Sigmoid colon (tissue), 6 donors: ENCODE measurements at regions not wholly inside any gene's neighbourhood (a gene's known extent, or its start where the extent isn't known, plus 50 kb on each side); places are given as distances from the start of the nearest gene placed in this dataset.

Experiments used
- DNase-seq: peaks from one replicate; pipeline ENCODE4 v3.0.0-alpha.2; 2019
- H3K27ac ChIP-seq, 4 donors: fragments of 200-600 bp; sonication (generic); one replicate each; pipeline ENCODE4 v1.5.1; 2016 to 2019; ENCODE audit warnings: mild to moderate bottlenecking in 1 of 4
- H3K27me3 ChIP-seq, 3 donors: fragments of 200-600 bp; sonication (generic); one replicate each; pipeline ENCODE4 v1.5.1; 2019; ENCODE audit warnings: mild to moderate bottlenecking in 1 of 3
- H3K36me3 ChIP-seq, 4 donors: fragments of 200-600 bp; sonication (generic); one replicate each; pipeline ENCODE4 v1.5.1; 2016 to 2019
- H3K4me1 ChIP-seq, 4 donors: fragments of 200-600 bp; sonication (generic); one replicate each; pipeline ENCODE4 v1.5.1; 2017 to 2019
- H3K4me3 ChIP-seq, 4 donors: fragments of 200-600 bp; sonication (generic); one replicate each; pipeline ENCODE4 v1.5.1; 2017 to 2019; ENCODE audit warnings: mild to moderate bottlenecking in 2 of 4, moderate library complexity in 1 of 4
- H3K9me3 ChIP-seq, 4 donors: fragments of 200-600 bp in 3 of 4; sonication (generic) in 3 of 4; one replicate each; pipeline versions ENCODE4 v1.5.1 to v1.6.1; 2013 to 2019
- CTCF ChIP-seq, 4 experiments: fragments of 450-650 bp in 3 of 4; fragments of 200-600 bp in 1 of 4; IDR thresholded peaks; one replicate each; pipeline ENCODE4 v1.5.1; 2016 to 2019; ENCODE audit warnings: antibody characterized with exemption in 4 of 4, mild to moderate bottlenecking in 3 of 4, moderate library complexity in 2 of 4
- EP300 ChIP-seq, 4 donors: sonication (generic); formaldehyde crosslinking; IDR thresholded peaks; one replicate each; pipeline ENCODE4 v1.6.1; 2017; ENCODE audit warnings: antibody characterized with exemption in 4 of 4
- POLR2A ChIP-seq, 2 donors: fragments of 450-650 bp; IDR thresholded peaks; one replicate each; pipeline ENCODE4 v1.6.1; 2016; ENCODE audit warnings: antibody characterized with exemption in 2 of 2, mild to moderate bottlenecking in 2 of 2, moderate library complexity in 2 of 2
- POLR2AphosphoS5 ChIP-seq, 4 donors: sonication (generic); formaldehyde crosslinking; IDR thresholded peaks; one replicate each; pipeline ENCODE4 v1.6.1; 2017; ENCODE audit warnings: antibody characterized with exemption in 4 of 4
- WGBS, 2 donors: extraction: QIAGEN DNeasy Blood & Tissue Kit; methylation state at CpG; one replicate each; pipeline ENCODE4 v1.1.7; 2013; 5-methylcytosine and 5-hydroxymethylcytosine counted together
- intact Hi-C: fragments of 100-400 bp; cut with DNase I; formaldehyde crosslinking; loops from one replicate; pipeline ENCODE4 v1.15.1; 2023
- donor health status: healthy with polysubstance abuse.
- donor health status: healthy.

- Histone ChIP-seq H3K4me3 (no peak overlapping the region), H3K9me3 (no peaks in the 10 kb centered on the region), H3K27ac (no peak overlapping the region), H3K4me1 (no peaks in the 10 kb centered on the region), H3K27me3 (no peaks in the 10 kb centered on the region), H3K36me3 (no peaks in the 10 kb centered on the region)
- WGBS, 2 donors: 75 to 84% methylated on average over 5 of the region's 5 CpGs
- DNase-seq: no peak
- intact Hi-C loops: no loop called here
- TF ChIP-seq CTCF (IDR thresholded peaks at IDR 0.05) (no peak), EP300 (IDR thresholded peaks at IDR 0.05) (no peak), POLR2AphosphoS5 (IDR thresholded peaks at IDR 0.05) (no peak), POLR2A (IDR thresholded peaks at IDR 0.05) (no peak)
Measured at GRCh38 chr10:130897815-130898214, 413.7 kb downstream of the TCERG1L start.

GRCh38 chr10:130898381-130898780, 413.1 kb downstream of the TCERG1L start:
- intact Hi-C loops: no loop called here
- DNase-seq: no peak
- Histone ChIP-seq H3K4me1 (no peaks in the 10 kb centered on the region), H3K36me3 (no peaks in the 10 kb centered on the region), H3K27me3 (no peaks in the 10 kb centered on the region), H3K27ac (no peak overlapping the region), H3K4me3 (no peak overlapping the region), H3K9me3 (no peaks in the 10 kb centered on the region)
- 68 to 77% methylated on average over 6 of the region's 6 CpGs for WGBS, 2 donors
- TF ChIP-seq POLR2A (IDR thresholded peaks at IDR 0.05): no peak
- no peak for TF ChIP-seq CTCF (IDR thresholded peaks at IDR 0.05)
- no peak for TF ChIP-seq POLR2AphosphoS5 (IDR thresholded peaks at IDR 0.05)
- TF ChIP-seq EP300 (IDR thresholded peaks at IDR 0.05): no peak

- 89 to 91% methylated on average over 12 of the region's 12 CpGs for WGBS, 2 donors
- intact Hi-C loops: no loop called here
- no peaks in the 10 kb centered on the region for H3K9me3 ChIP-seq
- no peak overlapping the region for H3K27ac ChIP-seq
- no peaks in the 10 kb centered on the region for H3K27me3 ChIP-seq
- no peak for DNase-seq
- H3K36me3 ChIP-seq: no peaks in the 10 kb centered on the region
- H3K4me1 ChIP-seq: no peaks in the 10 kb centered on the region
- no peak for TF ChIP-seq POLR2AphosphoS5 (IDR thresholded peaks at IDR 0.05)
- no peak for TF ChIP-seq POLR2A (IDR thresholded peaks at IDR 0.05)
- TF ChIP-seq CTCF (IDR thresholded peaks at IDR 0.05): no peak
- TF ChIP-seq EP300 (IDR thresholded peaks at IDR 0.05): no peak
- H3K4me3 ChIP-seq: no peak overlapping the region
Measured at GRCh38 chr10:130899856-130900255, 411.7 kb downstream of the TCERG1L start.

GRCh38 chr10:130900441-130901160, 410.9 kb downstream of the TCERG1L start:
- H3K4me1 ChIP-seq: no peaks in the 10 kb centered on the region
- intact Hi-C loops: no loop called here
- TF ChIP-seq CTCF (IDR thresholded peaks at IDR 0.05): no peak
- no peak for TF ChIP-seq EP300 (IDR thresholded peaks at IDR 0.05)
- TF ChIP-seq POLR2AphosphoS5 (IDR thresholded peaks at IDR 0.05): no peak
- TF ChIP-seq POLR2A (IDR thresholded peaks at IDR 0.05): no peak
- H3K27me3 ChIP-seq: no peaks in the 10 kb centered on the region
- WGBS, 2 donors: 84 to 86% methylated on average over 14 of the region's 14 CpGs
- H3K36me3 ChIP-seq: no peaks in the 10 kb centered on the region
- no peak for DNase-seq
- no peak overlapping the region for H3K27ac ChIP-seq
- H3K9me3 ChIP-seq: no peaks in the 10 kb centered on the region
- H3K4me3 ChIP-seq: no peak overlapping the region
